HCT116 (cell line): ENCODE measurements at regions not wholly inside any gene's neighbourhood (a gene's known extent, or its start where the extent isn't known, plus 50 kb on each side); places are given as distances from the start of the nearest gene placed in this dataset.

Experiments used
- ATAC-seq: fragments of 200-7000 bp; cut with Tn5 transposase; 2 replicates; pipeline ENCODE4 v1.9.1; 2020; ENCODE audit warnings: mild to moderate bottlenecking, moderate library complexity
- BruUV-seq: library from RNA; stranded (reverse); fragments of 400-500 nt; replicated peaks from 2 replicates; lab custom pipeline; 2021; lab: Mats Ljungman, UMichigan
- CTCF ChIA-PET: fragments of 300-600 bp; sonication (Branson Sonifier 250); formaldehyde crosslinking; loops from one replicate; lab custom pipeline; 2021; ENCODE audit warnings: antibody characterized with exemption; lab: Charles Lee
- POLR2A ChIA-PET: fragments of 300-600, 350-600 bp; sonication (Branson Sonifier 250); formaldehyde crosslinking; loops from one replicate; lab custom pipeline; 2021; ENCODE audit warnings: antibody characterized with exemption; lab: Charles Lee
- RAD21 ChIA-PET, 2 experiments: fragments of 300-600 bp; sonication (Branson Sonifier 250); formaldehyde crosslinking; loops; one replicate each; lab custom pipeline; 2023; ENCODE audit warnings: low total read pairs in 2 of 2; ENCODE audit not compliant: uncharacterized antibody in 2 of 2, unreplicated experiment in 2 of 2, low non-redundant PET in 1 of 2; lab: Charles Lee
- DNase-seq: peaks from one replicate; pipeline ENCODE4 v3.0.0-alpha.2; 2010; ENCODE audit warnings: low read depth, low spot score
- H2AFZ ChIP-seq: fragments of 200-600 bp; shearing (Covaris generic), sonication (generic); 2 replicates; pipeline ENCODE4 v1.6.1; 2017; ENCODE audit warnings: low read depth, mixed run types, mixed read lengths, antibody characterized with exemption, low read length; ENCODE audit not compliant: poor library complexity, severe bottlenecking
- H3K27ac ChIP-seq: 2 replicates; pipeline ENCODE4 v1.5.1; 2012; ENCODE audit warnings: low read depth, low read length
- H3K27me3 ChIP-seq: fragments of 200-600 bp; sonication (generic); 2 replicates; pipeline ENCODE4 v1.6.1; 2016; ENCODE audit warnings: mixed run types, low read length, mixed read lengths; ENCODE audit not compliant: insufficient read depth
- H3K36me3 ChIP-seq, 2 experiments: fragments of 200-500 bp in 1 of 2; fragments of 200-600 bp in 1 of 2; sonication (Bioruptor generic) in 1 of 2; sonication (generic) in 1 of 2; 2 replicates each; pipeline versions ENCODE4 v1.5.1 to v1.6.1; 2014 to 2016; ENCODE audit warnings: low read length in 2 of 2, inconsistent platforms in 1 of 2, mixed read lengths in 1 of 2, mixed run types in 1 of 2; ENCODE audit not compliant: insufficient read depth in 2 of 2, control insufficient read depth in 1 of 2
- H3K4me1 ChIP-seq, 2 experiments: fragments of 200-600 bp in 1 of 2; sonication (generic) in 1 of 2; 2 replicates each; pipeline versions ENCODE4 v1.5.1 to v1.6.1; 2012 to 2017; ENCODE audit warnings: low read length in 2 of 2, inconsistent platforms in 1 of 2, mild to moderate bottlenecking in 1 of 2, mixed read lengths in 1 of 2, mixed run types in 1 of 2, moderate library complexity in 1 of 2; ENCODE audit not compliant: insufficient read depth in 2 of 2, control insufficient read depth in 1 of 2
- H3K4me2 ChIP-seq: fragments of 200-600 bp; sonication (generic); 2 replicates; pipeline ENCODE4 v1.6.1; 2017; ENCODE audit warnings: mixed run types, low read length, mixed read lengths
- H3K4me3 ChIP-seq, 2 experiments: fragments of 200-600 bp in 1 of 2; sonication (generic) in 1 of 2; replicated peaks in 1 of 2; 2 replicates each; pipeline ENCODE4 v1.5.1; 2011 to 2016; ENCODE audit warnings: low read length in 2 of 2, control low read depth in 1 of 2, low read depth in 1 of 2, mild to moderate bottlenecking in 1 of 2, mixed read lengths in 1 of 2, mixed run types in 1 of 2
- H3K79me2 ChIP-seq: fragments of 200-600 bp; sonication (generic); 2 replicates; pipeline ENCODE4 v1.6.1; 2017; ENCODE audit warnings: mild to moderate bottlenecking, mixed run types, low read length, moderate library complexity, mixed read lengths; ENCODE audit not compliant: insufficient read depth
- H3K9ac ChIP-seq: fragments of 200-600 bp; sonication (generic); 2 replicates; pipeline ENCODE4 v1.6.1; 2016; ENCODE audit warnings: low read length, mixed read lengths
- H3K9me2 ChIP-seq: fragments of 200-600 bp; sonication (generic), shearing (Covaris generic); 2 replicates; pipeline ENCODE4 v1.6.1; 2017; ENCODE audit warnings: mixed run types, mild to moderate bottlenecking, moderate library complexity; ENCODE audit not compliant: insufficient read depth
- H3K9me3 ChIP-seq, 2 experiments: fragments of 200-500 bp in 1 of 2; fragments of 200-600 bp in 1 of 2; sonication (Bioruptor generic) in 1 of 2; sonication (generic) in 1 of 2; 2 replicates each; pipeline ENCODE4 v1.6.1; 2014 to 2017; ENCODE audit warnings: low read length in 2 of 2, mixed read lengths in 2 of 2, inconsistent platforms in 1 of 2, low read depth in 1 of 2, mild to moderate bottlenecking in 1 of 2, mixed run types in 1 of 2, moderate library complexity in 1 of 2; ENCODE audit not compliant: control insufficient read depth in 1 of 2, insufficient read depth in 1 of 2
- H4K20me1 ChIP-seq: fragments of 200-600 bp; sonication (generic), shearing (Covaris generic); 2 replicates; pipeline ENCODE4 v1.6.1; 2017; ENCODE audit warnings: mixed run types, mild to moderate bottlenecking, moderate library complexity; ENCODE audit not compliant: insufficient read depth
- CBX3 ChIP-seq: IDR thresholded peaks from 2 replicates; pipeline ENCODE4 v1.6.1; 2012; ENCODE audit warnings: low read depth
- CEBPB ChIP-seq: IDR thresholded peaks from 2 replicates; pipeline ENCODE4 v1.6.1; 2012; ENCODE audit warnings: low read depth
- EZH2 ChIP-seq: fragments of 200-600 bp; sonication (generic); IDR thresholded peaks from 2 replicates; pipeline ENCODE4 v1.6.1; 2017; ENCODE audit warnings: antibody characterized with exemption, mixed run types
- JUND ChIP-seq: IDR thresholded peaks from 2 replicates; pipeline ENCODE4 v1.6.1; 2012
- MAX ChIP-seq: IDR thresholded peaks from 2 replicates; pipeline ENCODE4 v1.6.1; 2012
- POLR2AphosphoS5 ChIP-seq: IDR thresholded peaks from 2 replicates; pipeline ENCODE4 v1.6.1; 2011; ENCODE audit warnings: mild to moderate bottlenecking, low read depth, low read length, moderate library complexity
- RAD21 ChIP-seq: IDR thresholded peaks from 2 replicates; pipeline ENCODE4 v1.6.1; 2012; ENCODE audit warnings: low read depth, mild to moderate bottlenecking
- SP1 ChIP-seq: IDR thresholded peaks from 2 replicates; pipeline ENCODE4 v1.6.1; 2012; ENCODE audit warnings: low read depth
- SRF ChIP-seq: IDR thresholded peaks from 2 replicates; pipeline ENCODE4 v1.6.1; 2012; ENCODE audit warnings: low read depth
- TCF7L2 ChIP-seq: IDR thresholded peaks from 2 replicates; pipeline ENCODE4 v1.7.0; 2011; ENCODE audit warnings: borderline replicate concordance, inconsistent platforms; ENCODE audit not compliant: insufficient read depth, insufficient read length; ENCODE audit errors: extremely low read depth
- ZBTB33 ChIP-seq: IDR thresholded peaks from 2 replicates; pipeline ENCODE4 v1.6.1; 2011; ENCODE audit warnings: mild to moderate bottlenecking, low read length, moderate library complexity; ENCODE audit not compliant: insufficient replicate concordance; ENCODE audit errors: extremely low read depth
- intact Hi-C: fragments of 100-400 bp; cut with micrococcal nuclease; formaldehyde crosslinking; loops from 2 replicates; pipeline ENCODE4 v1.10.0; 2022

GRCh38 chr3:106773795-106774194 is 603.4 kb upstream of the CCDC54 start:
- no peak overlapping the region for H3K4me2 ChIP-seq
- BruUV-seq, result no TSS peak
- TF ChIP-seq EZH2 (no peak), POLR2AphosphoS5 (no peak), CEBPB (no peak), SRF (no peak), CBX3 (no peak), RAD21 (no peak), TCF7L2 (no peak), MAX (no peak), SP1 (no peak), JUND (no peak), ZBTB33 (no peak)
- no peak overlapping the region for H2AFZ ChIP-seq
- no peaks in the 10 kb centered on the region for H3K27me3 ChIP-seq
- RAD21 ChIA-PET, result no interaction called here
- CTCF ChIA-PET, result no interaction called here
- H4K20me1 ChIP-seq, result no peaks in the 10 kb centered on the region
- H3K9me3 ChIP-seq, result no peaks in the 10 kb centered on the region
- H3K27ac ChIP-seq, result no peak overlapping the region
- POLR2A ChIA-PET, result no interaction called here
- DNase-seq (no peak), ATAC-seq (no peak)
- no peak overlapping the region for H3K9ac ChIP-seq
- H3K79me2 ChIP-seq, result no peaks in the 10 kb centered on the region
- intact Hi-C loops, result no loop called here
- H3K36me3 ChIP-seq, result no peaks in the 10 kb centered on the region
- no peak overlapping the region for H3K4me3 ChIP-seq
- no peaks in the 10 kb centered on the region; the same call in 1 of the 2 replicates for H3K9me2 ChIP-seq
- no peaks in the 10 kb centered on the region for H3K4me1 ChIP-seq
